ENCODE measurements at regions not wholly inside any gene's neighbourhood (a gene's known extent, or its start where the extent isn't known, plus 50 kb on each side); places are given as distances from the start of the nearest gene placed in this dataset.
"Not testable (repeated sequence)": the region's sequence is repeated elsewhere in the genome, so short reads cannot be mapped to it uniquely, and the experiment has no call there.

DNA sequence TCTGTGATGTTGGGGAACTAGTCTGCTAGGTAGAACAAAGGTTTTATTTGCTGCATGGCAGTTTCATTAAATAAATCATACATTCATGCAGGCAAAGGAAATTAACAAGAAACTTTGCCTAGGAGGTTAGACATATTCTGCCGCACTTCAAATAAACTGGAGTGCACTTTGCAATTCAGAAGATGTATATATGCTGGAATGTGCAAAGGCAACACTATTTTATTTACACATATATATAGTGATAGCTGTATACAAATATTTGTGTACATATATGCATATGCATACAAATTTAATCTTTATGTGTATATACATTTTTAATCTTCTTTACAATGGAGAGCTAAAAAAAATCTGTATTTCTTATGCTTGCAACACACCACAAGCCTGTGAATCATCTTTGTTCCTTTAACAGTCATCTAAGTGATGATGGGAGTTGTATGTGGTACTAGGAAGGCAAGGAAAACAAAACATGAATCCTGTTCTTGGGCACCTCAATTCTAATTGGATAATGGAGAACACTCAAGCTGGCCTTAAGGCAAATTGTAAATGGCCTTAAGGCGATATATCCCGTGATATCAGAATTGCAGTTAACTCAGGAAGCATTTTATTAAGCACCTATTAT lies 605.8 kb upstream of the CAMK1G start:
- no peak for DNase-seq
- H3K9me3 ChIP-seq (ENCODE audit: severe bottlenecking), result no peaks in the 10 kb centered on the region
- TF ChIP-seq CTCF (IDR thresholded peaks at IDR 0.05; ENCODE audit: low read depth, low read length), result no peak
- no peaks in the 10 kb centered on the region for H3K36me3 ChIP-seq
- no peak overlapping the region for H3K27ac ChIP-seq
- no peaks in the 10 kb centered on the region for H3K27me3 ChIP-seq (ENCODE audit: insufficient read depth, low read depth, severe bottlenecking)
- no peak overlapping the region for H3K4me3 ChIP-seq (ENCODE audit: low read depth, low read length)

DNA sequence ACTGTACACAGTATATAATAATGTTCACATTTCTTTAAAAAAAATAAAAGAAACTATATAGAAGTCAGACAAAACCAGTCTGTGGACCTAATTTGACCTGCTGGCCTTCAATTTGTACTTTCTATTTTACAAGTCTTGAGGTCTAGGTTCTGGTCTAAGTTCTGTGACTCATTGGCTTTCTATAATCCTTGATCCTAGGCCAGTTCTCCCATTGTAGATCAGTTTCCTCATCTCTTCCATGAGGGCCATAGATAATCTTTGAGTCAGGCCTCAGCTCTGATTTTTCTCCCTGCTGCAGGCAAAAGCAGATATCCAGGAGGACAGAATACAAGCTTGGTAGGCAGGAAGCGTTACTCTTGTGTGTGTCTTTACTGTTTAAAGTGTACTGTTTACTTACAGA lies 603.7 kb upstream of the CAMK1G start:
- H3K9me3 ChIP-seq (ENCODE audit: severe bottlenecking), result no peaks in the 10 kb centered on the region
- no peak overlapping the region for H3K27ac ChIP-seq
- DNase-seq, result no peak

GRCh38 chr1:208980605-208981004 lies 602.9 kb upstream of the CAMK1G start:
- no peak for TF ChIP-seq CTCF (IDR thresholded peaks at IDR 0.05; ENCODE audit: low read depth, low read length)
- Histone ChIP-seq H3K4me3 (ENCODE audit: low read depth, low read length) (no peak overlapping the region), H3K27me3 (ENCODE audit: insufficient read depth, low read depth, severe bottlenecking) (no peaks in the 10 kb centered on the region), H3K36me3 (no peaks in the 10 kb centered on the region), H3K27ac (no peak overlapping the region), H3K9me3 (ENCODE audit: severe bottlenecking) (no peaks in the 10 kb centered on the region)
- DNase-seq, result no peak

More for the DNA sequence above, 603.7 kb upstream of the CAMK1G start:
- Histone ChIP-seq H3K36me3 (no peaks in the 10 kb centered on the region), H3K4me3 (ENCODE audit: low read depth, low read length) (no peak overlapping the region), H3K27me3 (ENCODE audit: insufficient read depth, low read depth, severe bottlenecking) (no peaks in the 10 kb centered on the region)
- TF ChIP-seq CTCF (IDR thresholded peaks at IDR 0.05; ENCODE audit: low read depth, low read length), result no peak

GRCh38 chr1:208985231-208985630 lies 598.3 kb upstream of the CAMK1G start:
- Histone ChIP-seq H3K9me3 (ENCODE audit: severe bottlenecking) (no peaks in the 10 kb centered on the region), H3K27me3 (ENCODE audit: insufficient read depth, low read depth, severe bottlenecking) (no peaks in the 10 kb centered on the region), H3K4me3 (ENCODE audit: low read depth, low read length) (no peak overlapping the region), H3K36me3 (no peaks in the 10 kb centered on the region), H3K27ac (no peak overlapping the region)
- TF ChIP-seq CTCF (IDR thresholded peaks at IDR 0.05; ENCODE audit: low read depth, low read length), result no peak
- no peak for DNase-seq

- no peak for DNase-seq
- no peak overlapping the region for H3K4me3 ChIP-seq (ENCODE audit: low read depth, low read length)
- no peak for TF ChIP-seq CTCF (IDR thresholded peaks at IDR 0.05; ENCODE audit: low read depth, low read length)
- H3K9me3 ChIP-seq (ENCODE audit: severe bottlenecking), result peaks cover 4% of the 10 kb centered on the region
- no peak overlapping the region for H3K27ac ChIP-seq
- H3K27me3 ChIP-seq (ENCODE audit: insufficient read depth, low read depth, severe bottlenecking), result no peaks in the 10 kb centered on the region
- no peaks in the 10 kb centered on the region for H3K36me3 ChIP-seq
Measured at GRCh38 chr1:208988811-208989222, 594.7 kb upstream of the CAMK1G start.

DNA sequence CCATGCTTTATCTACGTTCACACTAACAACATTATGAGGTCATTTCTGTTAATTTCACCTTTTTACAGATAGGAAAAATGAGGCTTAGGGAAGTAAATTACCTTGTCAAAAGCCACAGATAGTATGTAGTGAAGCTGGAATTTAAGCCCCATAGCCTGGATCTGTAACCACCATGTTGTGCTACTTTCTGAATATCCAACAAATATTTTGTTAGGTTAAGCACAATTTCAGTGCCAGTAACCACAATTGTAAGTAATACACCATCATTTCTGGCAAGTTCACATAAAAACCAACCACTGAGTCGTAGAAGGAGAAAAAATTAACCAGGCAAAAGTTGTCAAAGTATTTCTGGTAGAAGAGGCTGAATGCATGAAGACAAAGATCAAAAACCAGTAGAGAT lies 593.1 kb upstream of the CAMK1G start:
- Histone ChIP-seq H3K27me3 (ENCODE audit: insufficient read depth, low read depth, severe bottlenecking) (no peaks in the 10 kb centered on the region), H3K4me3 (ENCODE audit: low read depth, low read length) (no peak overlapping the region), H3K9me3 (ENCODE audit: severe bottlenecking) (peaks cover 4% of the 10 kb centered on the region), H3K27ac (no peak overlapping the region), H3K36me3 (no peaks in the 10 kb centered on the region)
- no peak for TF ChIP-seq CTCF (IDR thresholded peaks at IDR 0.05; ENCODE audit: low read depth, low read length)
- DNase-seq, result no peak

DNA sequence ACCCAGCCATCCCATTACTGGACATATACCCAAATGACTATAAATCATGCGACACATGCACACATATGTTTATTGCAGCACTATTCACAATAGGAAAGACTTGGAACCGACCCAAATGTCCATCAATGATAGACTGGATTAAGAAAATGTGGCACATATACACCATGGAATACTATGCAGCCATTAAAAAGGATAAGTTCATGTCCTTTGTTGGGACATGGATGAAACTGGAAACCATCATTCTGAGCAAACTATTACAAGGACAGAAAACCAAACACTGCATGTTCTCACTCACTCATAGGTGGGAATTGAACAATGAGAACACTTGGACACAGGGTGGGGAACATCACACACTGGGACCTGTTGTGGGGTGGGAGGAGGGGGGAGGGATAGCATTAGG lies 586.5 kb upstream of the CAMK1G start:
- not testable (repeated sequence) for H3K27ac ChIP-seq; DNase-seq; H3K4me3 ChIP-seq (ENCODE audit: low read depth, low read length); H3K9me3 ChIP-seq (ENCODE audit: severe bottlenecking); H3K27me3 ChIP-seq (ENCODE audit: insufficient read depth, low read depth, severe bottlenecking); H3K36me3 ChIP-seq

Data from WERI-Rb-1 (cell line).